ENCODE measurements at regions not wholly inside any gene's neighbourhood (a gene's known extent, or its start where the extent isn't known, plus 50 kb on each side); places are given as distances from the start of the nearest gene placed in this dataset.

DNA sequence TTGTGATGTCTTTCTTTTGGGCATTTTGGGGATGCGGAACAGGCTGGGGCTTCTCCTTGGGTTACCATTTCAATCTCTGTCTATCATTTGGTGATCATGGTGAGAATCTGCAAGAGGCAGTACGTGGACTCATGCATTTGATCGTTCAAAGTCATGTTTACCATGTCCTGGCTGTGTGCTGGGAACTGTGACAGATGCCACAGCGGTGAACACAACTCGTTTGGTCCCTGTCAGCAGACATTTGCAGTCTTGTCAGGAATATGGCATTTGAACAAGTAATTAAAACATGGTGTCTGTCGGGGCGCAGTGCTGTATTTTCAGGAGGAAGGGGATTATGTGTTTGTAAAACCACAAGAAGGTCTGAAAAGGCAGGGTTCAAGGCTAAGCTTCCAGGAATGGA is 103.3 kb upstream of the IGSF21 start:
- Histone ChIP-seq H3K4me1 (ENCODE audit: low read depth) (no peaks in the 10 kb centered on the region), H3K36me3 (ENCODE audit: low read depth) (no peaks in the 10 kb centered on the region), H3K4me3 (no peak overlapping the region), H3K9me3 (no peaks in the 10 kb centered on the region)
- ATAC-seq (no peak), DNase-seq (no peak)
- intact Hi-C loops (cut with DNase I, micrococcal nuclease) = no loop called here
- TF ChIP-seq, protein P1, sequence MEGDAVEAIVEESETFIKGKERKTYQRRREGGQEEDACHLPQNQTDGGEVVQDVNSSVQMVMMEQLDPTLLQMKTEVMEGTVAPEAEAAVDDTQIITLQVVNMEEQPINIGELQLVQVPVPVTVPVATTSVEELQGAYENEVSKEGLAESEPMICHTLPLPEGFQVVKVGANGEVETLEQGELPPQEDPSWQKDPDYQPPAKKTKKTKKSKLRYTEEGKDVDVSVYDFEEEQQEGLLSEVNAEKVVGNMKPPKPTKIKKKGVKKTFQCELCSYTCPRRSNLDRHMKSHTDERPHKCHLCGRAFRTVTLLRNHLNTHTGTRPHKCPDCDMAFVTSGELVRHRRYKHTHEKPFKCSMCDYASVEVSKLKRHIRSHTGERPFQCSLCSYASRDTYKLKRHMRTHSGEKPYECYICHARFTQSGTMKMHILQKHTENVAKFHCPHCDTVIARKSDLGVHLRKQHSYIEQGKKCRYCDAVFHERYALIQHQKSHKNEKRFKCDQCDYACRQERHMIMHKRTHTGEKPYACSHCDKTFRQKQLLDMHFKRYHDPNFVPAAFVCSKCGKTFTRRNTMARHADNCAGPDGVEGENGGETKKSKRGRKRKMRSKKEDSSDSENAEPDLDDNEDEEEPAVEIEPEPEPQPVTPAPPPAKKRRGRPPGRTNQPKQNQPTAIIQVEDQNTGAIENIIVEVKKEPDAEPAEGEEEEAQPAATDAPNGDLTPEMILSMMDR (IDR thresholded peaks at IDR 0.05) = no peak

DNA sequence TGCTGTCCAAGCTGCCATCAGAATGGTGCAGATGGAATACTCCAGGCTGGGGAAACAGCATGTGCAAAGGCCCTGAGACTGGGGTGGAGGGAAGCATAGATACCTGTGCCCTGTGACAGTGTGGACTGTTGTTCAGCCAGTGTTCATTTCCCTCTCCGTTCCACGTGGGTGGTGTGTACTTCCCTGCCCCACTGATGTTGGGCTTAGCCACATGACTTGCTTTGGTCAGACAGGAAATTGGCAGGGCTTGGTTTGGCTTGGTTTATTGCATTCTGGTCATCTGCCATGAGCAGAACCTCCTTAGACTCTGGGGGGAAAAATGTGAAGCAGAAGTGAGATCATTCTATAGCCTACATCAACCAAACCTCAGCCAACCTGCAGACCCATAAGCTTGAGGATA is 102.4 kb upstream of the IGSF21 start:
- no peaks in the 10 kb centered on the region for H3K4me1 ChIP-seq (ENCODE audit: low read depth)
- no peak overlapping the region for H3K4me3 ChIP-seq
- no peaks in the 10 kb centered on the region for H3K36me3 ChIP-seq (ENCODE audit: low read depth)
- intact Hi-C loops (cut with DNase I, micrococcal nuclease) = no loop called here
- TF ChIP-seq, protein P1 (IDR thresholded peaks at IDR 0.05) = no peak
- H3K9me3 ChIP-seq = no peaks in the 10 kb centered on the region
- DNase-seq = no peak
- no peak for ATAC-seq

DNA sequence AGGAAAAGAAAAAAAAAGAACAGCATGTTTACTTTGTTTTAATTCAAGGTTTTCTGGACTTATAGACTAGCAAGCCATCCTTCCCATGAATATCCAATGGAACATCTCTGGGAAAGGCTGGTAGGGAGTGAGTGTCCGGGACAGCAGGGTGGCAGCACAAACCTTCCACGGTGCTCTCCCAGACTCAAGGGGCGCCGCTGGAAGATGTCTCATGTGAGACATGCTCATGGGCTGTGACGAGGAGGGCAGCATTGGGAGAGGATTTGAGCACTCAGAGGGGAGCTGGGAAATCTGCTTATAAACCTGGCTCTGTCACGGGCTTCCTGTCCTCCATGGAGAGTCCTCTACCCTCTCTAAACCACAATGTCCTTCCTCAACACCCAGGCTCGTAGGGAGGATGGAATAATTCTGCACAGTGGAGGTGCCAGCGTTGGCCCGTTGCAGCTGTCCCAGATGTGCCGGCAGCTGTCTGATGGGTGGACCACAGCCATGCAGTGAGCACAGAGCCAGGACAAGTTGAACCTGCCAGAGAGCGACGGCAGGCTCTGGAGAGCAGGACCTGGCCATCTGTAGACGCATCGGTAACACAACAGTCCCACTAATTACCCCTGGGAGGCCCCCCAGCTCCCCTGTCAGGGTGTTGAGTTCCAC is 100.1 kb upstream of the IGSF21 start:
- intact Hi-C loops (cut with DNase I, micrococcal nuclease) = no loop called here
- TF ChIP-seq, protein P1 (IDR thresholded peaks at IDR 0.05) = no peak
- Histone ChIP-seq H3K9me3 (no peaks in the 10 kb centered on the region), H3K4me3 (no peak overlapping the region), H3K4me1 (ENCODE audit: low read depth) (no peaks in the 10 kb centered on the region), H3K36me3 (ENCODE audit: low read depth) (no peaks in the 10 kb centered on the region)
- DNase-seq (no peak), ATAC-seq (no peak)

DNA sequence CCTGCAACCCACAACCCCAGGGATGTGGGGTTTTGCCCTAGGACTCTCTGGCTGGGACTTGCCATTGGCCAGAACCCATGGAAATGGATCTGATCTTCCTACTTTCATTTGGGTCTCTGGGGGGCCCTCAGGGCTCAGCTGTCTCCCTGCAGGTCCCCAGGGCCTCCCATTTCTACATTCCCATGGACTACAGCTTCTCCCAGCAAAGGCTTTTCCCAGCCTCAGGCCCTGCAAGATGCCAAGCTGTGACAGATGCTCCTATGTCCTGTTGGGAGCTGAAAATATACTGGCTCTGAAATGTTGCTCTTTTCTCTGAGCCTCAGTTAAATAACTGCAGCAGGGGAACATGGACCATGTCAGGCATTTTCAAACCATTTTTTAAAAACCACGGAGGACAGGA is 99.5 kb upstream of the IGSF21 start:
- ATAC-seq (no peak), DNase-seq (no peak)
- no peak overlapping the region for H3K4me3 ChIP-seq
- no peaks in the 10 kb centered on the region for H3K9me3 ChIP-seq
- TF ChIP-seq, protein P1 (IDR thresholded peaks at IDR 0.05) = no peak
- intact Hi-C loops (cut with DNase I, micrococcal nuclease) = no loop called here
- H3K4me1 ChIP-seq (ENCODE audit: low read depth) = no peaks in the 10 kb centered on the region
- no peaks in the 10 kb centered on the region for H3K36me3 ChIP-seq (ENCODE audit: low read depth)

DNA sequence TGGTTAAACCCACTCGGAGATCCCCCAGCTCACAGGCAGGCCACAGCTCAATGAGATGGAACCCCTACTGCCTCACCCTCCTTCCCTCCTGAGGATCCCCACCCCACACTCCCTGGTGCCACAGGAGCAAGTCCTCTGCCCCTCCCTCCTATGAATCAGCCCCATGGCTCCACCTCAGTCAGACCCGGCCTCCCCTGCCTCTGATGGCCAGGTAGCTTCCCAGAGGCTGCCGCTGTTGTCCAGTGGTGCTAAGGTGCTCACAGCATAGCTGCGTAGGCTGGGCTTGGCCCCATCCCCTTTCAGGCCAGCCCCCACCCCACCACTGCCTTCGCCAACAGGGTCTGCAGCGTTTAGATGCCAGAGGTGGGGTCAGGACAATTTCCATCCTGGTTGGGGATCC is 98.5 kb upstream of the IGSF21 start:
- Histone ChIP-seq H3K36me3 (ENCODE audit: low read depth) (no peaks in the 10 kb centered on the region), H3K4me3 (no peak overlapping the region), H3K4me1 (ENCODE audit: low read depth) (no peaks in the 10 kb centered on the region), H3K9me3 (no peaks in the 10 kb centered on the region)
- TF ChIP-seq, protein P1 (IDR thresholded peaks at IDR 0.05) = no peak
- DNase-seq (no peak), ATAC-seq (no peak)
- intact Hi-C loops (cut with DNase I, micrococcal nuclease) = no loop called here

DNA sequence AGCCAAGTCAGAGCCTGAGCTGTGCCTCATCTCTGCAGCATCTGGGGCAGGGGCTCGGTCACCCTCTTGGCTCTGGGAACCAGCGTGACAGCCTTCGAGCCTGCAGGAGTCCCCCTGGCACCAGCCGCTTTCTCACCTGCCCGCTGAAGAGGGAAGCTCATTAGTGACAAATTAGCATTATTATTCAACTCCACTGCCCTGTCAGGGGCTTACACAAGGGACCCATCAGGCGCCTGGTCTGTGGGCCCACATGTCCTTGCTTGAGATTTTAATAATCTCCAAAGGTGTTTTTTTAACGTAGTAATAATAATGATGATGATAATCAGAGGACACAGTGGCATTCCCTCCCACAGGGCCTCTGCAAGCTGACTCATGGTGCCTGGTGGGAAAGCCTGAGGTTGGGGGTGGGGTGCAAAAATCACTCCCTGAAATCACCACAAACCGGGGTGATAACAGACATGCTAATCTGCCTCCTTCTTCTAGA is 98.1 kb upstream of the IGSF21 start:
- ATAC-seq = no peak
- no peaks in the 10 kb centered on the region for H3K9me3 ChIP-seq
- no peaks in the 10 kb centered on the region for H3K4me1 ChIP-seq (ENCODE audit: low read depth)
- DNase-seq = no peak
- TF ChIP-seq, protein P1 (IDR thresholded peaks at IDR 0.05) = no peak
- intact Hi-C loops (cut with DNase I, micrococcal nuclease) = no loop called here
- H3K4me3 ChIP-seq = no peak overlapping the region
- no peaks in the 10 kb centered on the region for H3K36me3 ChIP-seq (ENCODE audit: low read depth)
